HG02938 (cell line): ENCODE measurements at regions not wholly inside any gene's neighbourhood (a gene's known extent, or its start where the extent isn't known, plus 50 kb on each side); places are given as distances from the start of the nearest gene placed in this dataset.

Experiments used
- ATAC-seq: cut with Tn5 transposase; IDR thresholded peaks from one replicate; pipeline ENCODE4 v1.9.1; 2021; ENCODE audit warnings: mild to moderate bottlenecking, moderate library complexity; ENCODE audit not compliant: unreplicated experiment

DNA sequence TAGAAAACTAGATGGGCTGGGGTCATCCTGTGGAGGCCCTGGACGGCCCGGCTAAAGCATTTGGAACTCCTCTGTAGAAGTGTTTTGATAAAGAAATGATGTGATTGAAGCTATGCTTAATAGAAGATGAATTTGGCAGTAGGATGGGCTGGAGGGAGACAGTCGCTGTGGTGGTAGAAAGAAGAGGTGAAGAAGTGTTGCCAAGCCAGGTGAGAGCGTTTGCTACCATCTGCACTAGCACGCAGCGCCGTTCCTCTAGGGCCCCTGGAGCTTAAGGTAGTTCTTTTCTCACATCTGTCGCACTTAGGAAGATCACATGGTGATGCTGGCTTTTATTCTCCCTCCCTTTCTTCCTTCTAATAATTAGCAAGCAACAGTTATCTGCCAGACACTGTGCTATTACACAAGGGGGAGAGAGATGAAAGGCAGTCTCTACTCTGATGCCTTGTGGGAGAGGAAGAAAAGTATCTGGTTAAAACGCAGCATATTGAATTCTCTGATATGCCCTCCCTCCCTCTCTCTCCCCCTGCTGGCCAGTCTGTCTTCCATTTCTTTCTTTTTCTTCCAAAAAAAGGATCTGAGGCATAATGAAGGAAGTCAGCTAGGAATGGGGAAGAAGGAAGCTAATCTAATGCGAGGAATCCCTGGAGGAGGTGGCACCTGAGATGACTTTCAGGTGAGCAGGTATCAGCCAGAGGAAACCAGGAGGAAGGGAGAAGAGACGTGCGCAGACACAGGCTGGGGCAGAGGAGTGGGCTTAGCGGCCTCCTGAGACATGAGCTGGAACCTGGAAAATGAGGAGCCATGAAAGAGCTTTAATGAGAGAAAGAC is 162.3 kb upstream of the KLF14 start:
- no peak for ATAC-seq

DNA sequence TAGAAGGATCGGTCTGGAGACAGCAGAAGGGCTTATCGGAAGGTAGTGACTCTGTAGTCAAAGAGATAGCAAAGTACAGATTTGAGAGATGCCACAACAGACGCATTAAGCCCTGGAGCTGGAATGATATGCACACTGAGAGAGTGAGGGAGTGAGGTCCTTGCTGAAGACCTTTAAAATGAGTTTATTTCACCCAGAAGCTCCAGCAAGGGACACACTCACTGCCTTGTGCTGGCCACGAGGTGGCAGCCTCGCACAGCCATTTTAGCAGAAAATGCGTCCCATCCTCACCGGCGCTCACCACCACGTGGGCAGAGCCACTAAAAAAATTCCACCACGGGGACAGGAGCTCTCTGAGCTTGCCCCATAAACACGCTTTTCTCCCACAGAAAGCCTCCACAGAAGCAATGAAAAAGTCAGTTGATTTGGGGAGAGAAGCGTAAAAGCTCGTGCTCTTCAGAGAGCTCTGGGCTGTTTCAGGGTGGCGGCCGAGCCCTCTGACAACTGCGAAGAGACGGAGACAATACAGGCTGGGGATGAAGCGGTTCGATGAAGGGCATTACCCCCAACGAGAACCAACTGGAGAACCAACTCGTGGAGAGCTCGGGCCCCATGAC is 163.0 kb upstream of the KLF14 start:
- ATAC-seq: peak; percentile 51

DNA sequence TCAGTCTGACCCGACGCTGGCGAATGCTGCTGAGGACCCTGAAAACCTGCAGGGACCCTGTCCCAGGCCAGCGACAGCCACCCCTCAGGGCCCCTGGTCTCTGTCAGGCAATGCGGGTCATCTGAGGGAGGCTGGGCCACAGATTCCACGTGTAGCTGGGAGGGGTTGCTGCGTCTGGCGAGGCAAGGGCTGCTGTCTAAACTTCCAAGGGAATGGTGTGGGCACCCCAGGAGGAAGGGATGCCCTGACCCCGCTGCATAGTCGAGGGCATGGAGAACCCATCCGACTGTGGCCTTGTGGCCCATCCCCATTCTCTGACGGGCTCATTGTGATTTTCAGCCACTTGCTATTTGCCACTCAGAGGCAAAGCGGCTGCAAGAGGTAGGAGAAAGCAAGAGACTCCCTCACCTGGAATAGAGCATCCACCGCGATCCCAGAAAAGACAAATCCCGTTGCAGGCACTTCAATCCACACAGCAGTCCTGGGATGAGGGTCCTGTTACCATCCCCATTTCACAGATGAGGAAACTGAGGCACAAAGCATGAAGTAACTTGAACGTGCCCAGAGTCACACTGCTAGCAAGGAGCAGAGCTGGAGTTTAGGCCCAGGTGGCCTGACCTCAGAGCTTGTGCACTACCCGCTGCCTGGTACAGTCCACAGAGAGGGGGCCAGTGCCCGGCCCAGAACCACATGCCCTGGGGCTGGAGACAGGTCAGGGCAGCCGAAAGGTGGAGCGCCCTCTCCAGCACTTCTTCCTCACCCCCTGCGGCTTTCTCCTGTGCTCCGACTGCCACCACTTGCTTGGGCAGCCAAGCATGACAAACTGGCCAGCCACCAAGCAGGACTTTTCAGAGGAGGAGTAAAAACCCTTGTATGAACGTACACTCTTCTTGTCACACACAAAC is 163.8 kb upstream of the KLF14 start:
- ATAC-seq: no peak

DNA sequence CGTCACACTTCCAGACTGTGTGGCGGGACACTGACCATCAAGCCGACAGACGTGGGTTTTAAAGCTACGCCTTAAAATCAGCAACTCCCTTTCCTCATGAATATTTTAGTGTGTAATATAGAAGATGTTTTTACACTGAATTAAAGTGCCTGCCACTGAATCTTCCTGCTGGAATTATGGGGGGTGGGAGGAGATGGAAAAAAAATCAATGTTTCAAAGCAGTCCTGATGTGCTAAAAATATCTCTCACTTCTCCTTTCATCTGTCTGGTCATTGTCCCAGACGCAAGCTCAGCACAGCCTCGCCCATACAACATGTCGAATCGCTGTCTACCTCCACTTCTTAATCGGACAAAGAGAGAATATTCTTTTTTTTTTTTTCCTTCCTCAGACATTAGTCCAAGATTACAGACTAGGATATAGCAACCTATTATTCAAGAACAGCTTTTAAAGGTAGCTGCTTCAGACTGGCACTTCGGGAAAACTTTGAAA is 165.1 kb upstream of the KLF14 start:
- ATAC-seq: no peak

DNA sequence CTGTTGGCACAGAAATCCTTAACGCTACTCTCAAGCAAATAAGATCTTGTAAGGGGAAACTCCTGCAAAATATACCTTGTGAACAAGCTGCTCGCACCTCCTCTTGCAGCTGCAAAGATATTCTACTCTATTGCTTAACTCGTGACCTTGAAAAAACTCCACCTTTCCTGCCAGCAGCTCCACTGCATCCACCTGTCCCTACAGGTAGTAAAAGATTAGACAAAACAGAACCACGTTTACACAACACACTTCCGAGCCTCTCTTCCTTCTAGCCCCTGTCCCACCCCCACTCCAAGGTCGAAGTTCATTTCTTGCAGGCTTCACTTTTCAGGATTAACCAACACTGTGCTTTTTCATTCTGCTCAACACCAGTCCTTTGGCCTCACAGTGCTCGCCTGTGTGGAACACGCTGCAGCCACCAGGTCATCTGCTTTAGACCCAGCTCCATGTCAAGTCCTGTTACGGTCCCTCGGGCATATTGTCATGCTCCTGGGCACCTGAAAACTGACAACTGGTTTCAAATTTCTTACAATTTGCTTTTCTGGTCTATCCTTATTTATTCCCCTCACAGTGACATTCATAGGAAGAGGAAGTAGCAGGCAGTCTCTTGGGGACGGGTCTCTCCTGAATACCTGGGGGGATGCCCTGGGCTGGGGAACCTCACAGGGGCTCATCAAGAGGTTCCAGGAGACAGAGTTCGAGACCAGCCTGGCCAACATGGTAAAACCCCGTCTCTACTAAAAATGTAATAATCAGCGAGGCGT is 165.8 kb upstream of the KLF14 start:
- ATAC-seq: no peak

DNA sequence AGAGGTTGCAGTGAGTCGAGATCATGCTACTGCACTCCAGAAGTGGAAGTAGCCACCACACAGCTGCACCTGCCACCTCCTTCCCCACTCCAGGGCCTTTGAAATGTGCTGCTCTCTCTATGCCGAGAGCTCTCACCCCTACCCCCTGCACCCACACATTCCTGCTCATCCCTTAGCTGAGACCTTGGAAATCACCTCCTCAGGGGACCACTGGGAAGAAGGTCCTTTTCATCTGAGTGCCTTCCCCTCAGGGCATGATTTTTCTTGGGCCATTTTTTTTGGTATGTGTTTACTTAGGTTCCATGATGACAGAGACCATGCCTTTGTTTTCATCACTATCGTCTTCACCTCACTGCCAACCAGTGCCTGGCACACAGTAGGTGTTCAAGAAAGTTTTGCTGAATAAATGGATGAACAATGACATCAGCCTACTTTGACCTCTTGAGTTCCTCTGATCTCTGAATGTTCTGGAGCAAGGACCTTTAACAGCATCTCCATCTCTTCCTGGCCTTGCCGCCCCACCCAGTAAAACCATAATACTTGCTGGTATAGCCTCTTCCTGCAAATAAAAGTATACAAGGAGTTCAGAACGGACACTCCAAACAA is 166.6 kb upstream of the KLF14 start:
- ATAC-seq: no peak

DNA sequence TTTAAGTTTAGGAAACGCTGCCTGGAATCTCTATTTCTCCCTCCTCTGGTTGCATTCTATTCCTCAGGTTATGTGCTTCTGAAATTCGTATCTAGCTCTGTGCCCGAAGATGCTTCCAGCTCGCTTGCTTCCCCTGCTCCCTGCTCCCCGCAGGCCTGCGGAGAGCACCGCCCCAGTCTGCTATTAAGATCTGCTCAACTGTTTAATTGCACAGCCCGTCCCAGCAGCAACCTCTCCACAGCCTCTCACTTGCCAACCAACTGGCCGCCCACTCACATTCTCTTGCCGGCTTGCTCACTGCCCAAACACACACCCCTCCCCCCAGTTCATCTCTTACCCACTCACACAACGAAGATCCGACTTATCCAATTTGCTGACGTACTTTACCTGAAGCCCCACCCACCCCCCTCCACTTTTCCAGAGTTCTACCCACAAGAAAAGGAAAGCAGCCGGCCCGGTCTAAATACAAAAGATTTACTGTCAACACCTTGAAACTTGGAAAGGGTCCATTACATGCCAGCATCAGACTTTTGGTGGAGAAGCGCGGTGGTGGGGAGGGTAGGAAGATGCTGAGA is 167.3 kb upstream of the KLF14 start:
- ATAC-seq: no peak

DNA sequence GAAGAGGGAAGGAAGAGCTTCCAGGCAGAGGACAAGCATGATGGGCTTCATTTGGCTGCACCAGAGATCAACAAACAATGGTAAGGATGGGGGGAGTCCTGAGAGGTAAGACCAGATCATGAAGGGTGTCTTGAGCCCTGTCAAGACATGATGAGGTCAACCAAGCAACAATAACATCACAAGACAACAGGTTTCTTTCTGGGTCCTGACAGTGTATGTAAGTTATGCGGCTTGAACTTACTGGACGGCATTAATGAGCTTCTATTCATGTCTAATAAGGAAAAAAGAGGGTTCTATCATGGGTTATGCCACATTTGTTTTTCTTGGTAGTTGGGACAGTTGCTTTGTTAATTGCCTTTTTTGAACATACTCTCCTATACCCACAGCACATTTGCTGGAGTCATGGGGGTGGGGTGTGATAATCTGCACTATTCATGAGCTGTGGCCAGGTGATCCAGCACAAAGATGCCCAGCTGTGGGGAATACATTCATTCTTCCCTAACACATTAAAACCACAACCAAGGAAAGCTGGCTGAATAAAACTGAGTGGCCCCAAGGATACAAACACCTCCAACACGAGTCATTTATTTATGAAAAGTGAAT is 168.8 kb upstream of the KLF14 start:
- ATAC-seq: no peak

DNA sequence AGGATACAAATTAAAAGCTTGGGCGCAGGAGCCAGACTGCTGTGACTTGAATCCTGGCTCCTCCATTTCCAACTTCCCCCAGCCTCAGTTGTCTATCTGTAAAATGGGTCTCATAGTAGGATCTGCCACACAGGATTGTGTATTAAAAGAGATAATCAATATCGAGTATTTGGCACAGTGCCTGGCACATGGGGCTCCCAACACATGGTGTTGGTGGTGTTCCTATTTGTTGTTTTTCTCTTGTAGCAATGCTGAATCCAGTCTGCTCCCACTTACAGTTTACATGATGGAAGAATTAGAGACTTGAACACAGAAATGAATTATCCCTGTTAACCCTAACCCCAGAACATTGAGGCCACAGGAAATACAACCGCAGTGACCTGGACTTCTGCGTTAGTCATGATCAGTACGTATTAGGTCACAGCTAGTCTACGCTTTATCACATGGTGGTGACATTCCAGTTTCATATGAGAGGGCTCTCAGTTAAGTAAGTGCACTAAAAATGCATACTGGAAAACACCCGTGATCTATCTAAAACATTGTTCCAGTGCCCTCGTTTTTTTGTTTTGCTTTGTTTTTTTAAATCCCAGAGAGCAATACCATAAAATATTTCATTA is 169.5 kb upstream of the KLF14 start:
- no peak for ATAC-seq

DNA sequence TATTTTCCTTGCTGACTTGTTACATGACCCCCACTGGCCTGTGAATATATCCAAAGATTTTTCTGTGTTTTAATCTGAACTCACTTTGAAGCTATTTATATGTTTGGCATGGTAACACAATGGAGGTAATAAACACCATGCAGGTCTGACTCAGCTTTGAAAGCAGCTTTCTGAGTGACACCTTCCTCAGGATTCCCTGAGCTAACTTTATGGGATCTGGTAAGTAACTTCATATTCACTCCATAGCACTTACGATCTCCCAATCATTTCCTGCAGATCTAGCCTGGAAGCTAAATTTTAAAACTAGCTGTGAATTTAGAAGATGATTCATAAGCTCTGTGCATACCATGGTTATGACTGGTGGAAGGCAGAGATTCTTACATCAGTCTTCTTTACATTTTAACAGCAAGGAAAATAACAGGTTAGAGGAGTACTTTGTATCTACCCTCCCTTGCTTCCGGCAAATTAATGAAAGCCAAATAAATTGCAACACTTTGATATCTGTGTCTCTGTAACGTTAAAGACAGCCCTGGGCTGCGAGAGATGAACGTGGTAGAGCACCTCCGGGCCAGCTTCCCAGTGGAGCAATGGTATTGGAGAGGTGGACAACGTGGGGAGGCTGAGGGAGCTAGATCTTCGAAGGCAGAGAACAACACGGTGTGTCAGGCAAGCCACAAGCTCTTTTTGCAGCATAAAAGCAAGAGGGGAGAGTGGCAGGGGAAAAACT is 170.2 kb upstream of the KLF14 start:
- ATAC-seq: no peak

DNA sequence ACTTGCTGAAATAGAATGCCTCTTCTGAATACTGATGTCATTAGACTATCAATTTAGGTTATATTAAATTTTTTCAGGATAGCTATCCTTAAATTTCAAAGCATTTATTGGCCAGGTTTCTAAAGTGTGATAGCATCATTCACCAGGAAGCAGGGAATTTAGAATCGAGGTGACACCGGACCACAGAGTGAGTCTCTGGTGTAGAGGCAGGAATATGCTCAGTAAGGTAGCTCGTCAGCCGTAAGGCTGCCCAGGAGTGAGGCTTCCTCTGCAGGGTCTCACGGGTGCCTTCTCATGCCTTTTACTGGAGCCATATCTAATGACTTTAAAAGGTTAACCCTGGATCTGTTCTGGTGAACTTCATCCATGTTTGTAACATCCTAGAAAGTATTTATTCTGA is 170.8 kb upstream of the KLF14 start:
- no peak for ATAC-seq

DNA sequence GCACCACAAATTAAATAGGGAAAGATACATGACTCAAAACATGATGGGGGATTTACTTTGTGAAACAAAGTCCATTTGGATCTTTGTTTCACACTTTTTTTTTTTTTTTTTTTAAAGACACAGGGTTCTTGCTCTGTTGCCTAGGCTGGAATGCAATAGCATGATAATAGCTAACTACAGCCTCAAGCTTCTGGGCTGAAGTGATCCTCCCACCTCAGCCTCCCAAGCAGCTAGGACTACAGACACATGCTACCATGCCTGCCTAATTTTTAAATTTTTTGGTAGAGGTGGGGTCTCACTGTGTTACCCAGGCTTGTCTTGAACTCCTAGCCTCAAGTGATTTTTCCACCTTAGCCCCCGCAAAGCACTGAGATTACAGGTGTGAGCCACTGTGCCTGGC is 172.6 kb upstream of the KLF14 start:
- ATAC-seq: no peak

DNA sequence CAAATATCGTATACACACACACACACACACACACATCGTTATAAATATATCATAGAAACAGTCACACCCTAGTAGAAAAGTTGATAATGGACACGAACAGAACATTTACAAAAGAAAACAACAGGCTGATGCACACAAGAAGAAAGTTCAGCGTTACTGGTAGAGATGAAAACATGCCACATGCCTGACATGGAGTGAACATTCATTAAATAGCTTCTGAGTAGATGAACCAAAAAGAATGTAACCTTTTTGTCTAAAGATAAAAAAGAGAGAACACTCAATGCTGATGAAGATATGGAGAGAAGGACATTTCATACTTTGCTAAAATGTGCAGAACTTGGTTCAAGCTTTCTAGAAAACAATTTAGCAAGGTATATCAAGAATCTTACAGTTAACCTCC is 173.4 kb upstream of the KLF14 start:
- ATAC-seq: no peak

DNA sequence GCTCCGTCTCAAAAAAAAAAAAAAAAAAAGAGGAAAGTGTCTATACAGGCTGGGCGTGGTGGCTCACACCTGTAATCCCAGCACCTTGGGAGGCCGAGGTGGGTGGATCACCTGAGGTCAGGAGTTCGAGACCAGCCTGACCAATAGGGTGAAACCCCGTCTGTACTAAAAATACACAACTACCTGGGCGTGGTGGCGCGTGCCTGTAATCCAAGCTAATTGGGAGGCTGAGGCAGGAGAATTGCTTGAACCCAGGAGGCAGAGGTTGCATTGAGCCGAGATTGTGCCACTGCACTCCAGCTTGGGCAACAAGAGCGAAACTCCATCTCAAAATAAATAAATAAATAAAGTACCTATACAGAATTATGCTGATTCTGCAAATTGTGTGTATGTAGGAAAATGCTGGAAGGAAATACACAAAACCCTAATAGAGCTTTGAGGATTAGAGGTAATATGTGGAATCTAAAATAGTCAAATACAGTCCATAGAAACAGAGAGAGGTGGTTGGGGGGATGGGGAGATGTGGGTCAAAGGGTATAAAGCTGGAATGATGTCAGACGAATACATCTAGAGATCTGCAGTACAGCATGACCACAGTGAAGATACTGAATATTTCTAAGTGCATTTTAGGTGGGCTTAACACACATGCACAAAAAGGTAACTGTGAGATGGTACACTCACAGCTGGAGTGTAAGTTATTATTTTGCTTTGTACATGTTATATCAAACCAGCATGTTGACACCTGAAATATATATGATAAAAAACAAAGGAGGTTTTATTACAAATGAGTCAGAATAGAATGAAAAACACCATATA is 174.5 kb upstream of the KLF14 start:
- ATAC-seq: no peak

DNA sequence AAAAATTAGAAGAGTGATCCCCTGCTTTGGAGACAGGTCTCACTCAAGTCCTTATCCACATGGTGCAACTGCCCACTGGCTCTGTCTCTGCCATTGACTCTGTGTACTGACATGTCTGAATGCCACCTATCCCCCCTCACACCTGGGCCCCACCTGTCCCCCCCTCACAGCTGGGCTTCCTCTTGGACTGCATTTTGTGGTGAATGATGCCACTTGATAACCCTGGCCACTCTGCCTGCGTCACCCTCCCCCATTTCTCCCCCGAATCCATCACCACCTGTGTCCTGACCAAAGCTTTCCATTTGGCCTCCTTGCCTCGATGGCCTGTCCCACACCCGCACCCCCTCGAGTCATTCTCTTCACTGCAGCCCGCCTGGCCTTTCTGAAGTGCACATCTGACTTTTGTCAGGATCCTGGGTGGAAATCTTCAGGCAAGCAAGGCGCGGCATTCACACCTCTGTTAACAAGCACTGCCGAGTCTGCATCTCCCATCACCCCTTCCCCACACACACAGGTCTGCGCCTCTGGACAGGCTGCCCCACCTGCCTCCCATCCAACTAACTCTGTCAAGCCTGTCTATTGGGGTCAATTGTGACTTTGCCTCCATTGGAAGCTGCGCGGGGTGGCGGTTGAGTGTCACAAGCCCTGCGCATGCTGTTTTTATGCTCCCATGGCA is 175.3 kb upstream of the KLF14 start:
- no peak for ATAC-seq

DNA sequence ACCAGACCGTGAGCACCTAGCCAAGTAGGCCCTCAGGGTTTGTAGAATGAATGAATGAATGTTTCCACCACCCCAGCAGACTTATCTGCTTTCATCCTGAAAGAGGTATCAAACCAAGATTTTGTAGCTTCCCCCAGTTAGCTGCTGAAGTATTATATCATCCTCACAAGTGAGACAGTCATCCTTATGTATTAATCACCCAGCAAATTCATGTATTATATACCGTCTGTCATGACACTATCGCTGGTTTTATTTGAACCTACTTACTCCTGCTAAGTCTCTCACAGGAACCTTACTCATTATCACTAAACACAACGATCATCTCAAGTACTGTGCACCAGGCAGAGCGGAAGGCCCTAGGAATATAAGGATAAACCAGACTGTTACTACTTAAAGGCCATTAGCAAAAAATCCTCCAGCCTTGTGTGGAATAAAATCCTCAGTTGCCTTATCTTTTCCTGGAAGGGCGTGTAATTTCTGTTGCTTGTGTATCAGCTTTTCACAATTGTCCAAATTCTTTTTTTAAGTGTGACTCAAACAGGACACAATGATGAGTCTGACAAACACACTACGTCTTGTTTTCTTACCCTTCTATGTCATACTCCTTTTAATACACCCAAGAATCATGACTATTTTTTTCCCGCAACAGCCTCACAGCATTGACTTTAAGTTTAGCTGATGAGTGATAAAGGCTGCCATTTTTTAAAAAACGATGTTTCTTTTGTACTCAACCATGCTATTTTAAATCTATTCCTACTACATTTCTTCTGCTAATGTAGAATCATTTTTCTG is 176.1 kb upstream of the KLF14 start:
- ATAC-seq: no peak
